22Rv1 (cell line): ENCODE measurements at regions not wholly inside any gene's neighbourhood (a gene's known extent, or its start where the extent isn't known, plus 50 kb on each side); places are given as distances from the start of the nearest gene placed in this dataset.

Experiments
- CTCF ChIP-seq: fragments of 450-650 bp; IDR thresholded peaks from 2 replicates; pipeline ENCODE4 v1.5.1; 2017; ENCODE audit warnings: mild to moderate bottlenecking
- ZFX ChIP-seq: fragments of 450-650 bp; IDR thresholded peaks from 2 replicates; pipeline ENCODE4 v1.6.1; 2017; ENCODE audit warnings: antibody characterized with exemption, borderline replicate concordance

DNA sequence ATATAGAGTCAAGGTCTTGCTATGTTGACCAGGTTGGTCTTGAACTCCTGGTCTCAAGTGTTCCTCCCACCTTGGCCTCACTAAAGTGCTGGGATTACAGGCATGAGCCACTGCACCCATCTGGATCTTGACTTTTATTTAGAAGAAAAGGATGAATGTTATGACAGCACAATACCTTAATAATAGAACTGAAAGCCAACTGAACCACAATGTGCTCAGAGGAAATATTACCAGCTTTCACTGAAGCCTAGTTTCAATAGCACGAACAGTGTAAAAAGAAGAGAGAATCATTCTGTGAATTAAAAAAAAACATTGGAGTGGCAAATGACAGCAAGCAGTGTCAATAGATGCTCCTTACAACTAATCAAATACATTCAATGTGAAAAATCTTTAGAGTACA is 239.2 kb upstream of the RMST start:
- TF ChIP-seq CTCF (no peak), ZFX (no peak)
